H9 (cell line): ENCODE measurements at regions not wholly inside any gene's neighbourhood (a gene's known extent, or its start where the extent isn't known, plus 50 kb on each side); places are given as distances from the start of the nearest gene placed in this dataset.

Experiments
- DNase-seq: peaks from one replicate; pipeline ENCODE4 v3.0.0-alpha.2; 2017
- H2AFZ ChIP-seq: one replicate; pipeline ENCODE4 v1.6.1; 2013; ENCODE audit warnings: mild to moderate bottlenecking, low read length, control low read depth, moderate library complexity
- H2AK5ac ChIP-seq: 2 replicates; pipeline ENCODE4 v1.6.1; 2013; ENCODE audit warnings: low read length, control low read depth, mixed read lengths; ENCODE audit not compliant: insufficient read length
- H2BK120ac ChIP-seq: one replicate; pipeline ENCODE4 v1.6.1; 2013; ENCODE audit warnings: low read depth, mild to moderate bottlenecking, low read length, control low read depth, inconsistent platforms; ENCODE audit not compliant: poor library complexity, severe bottlenecking
- H2BK12ac ChIP-seq: 2 replicates; pipeline ENCODE4 v1.6.1; 2013; ENCODE audit warnings: low read length, control low read depth, mixed read lengths, low read depth; ENCODE audit not compliant: insufficient read length
- H2BK15ac ChIP-seq: 2 replicates; pipeline ENCODE4 v1.6.1; 2013; ENCODE audit warnings: low read depth, low read length, control low read depth
- H2BK20ac ChIP-seq: one replicate; pipeline ENCODE4 v1.6.1; 2013; ENCODE audit warnings: low read depth, mild to moderate bottlenecking, low read length, control low read depth, inconsistent platforms; ENCODE audit not compliant: poor library complexity, severe bottlenecking
- H2BK5ac ChIP-seq: 2 replicates; pipeline ENCODE4 v1.6.1; 2013; ENCODE audit warnings: low read length, control low read depth, mixed read lengths; ENCODE audit not compliant: insufficient read length
- H3K14ac ChIP-seq: 2 replicates; pipeline ENCODE4 v1.6.1; 2013; ENCODE audit warnings: low read length, control low read depth; ENCODE audit not compliant: insufficient read depth
- H3K18ac ChIP-seq: 2 replicates; pipeline ENCODE4 v1.6.1; 2013; ENCODE audit warnings: low read depth, mild to moderate bottlenecking, mixed read lengths, low read length, control low read depth; ENCODE audit not compliant: insufficient read length
- H3K23ac ChIP-seq: 2 replicates; pipeline ENCODE4 v1.6.1; 2013; ENCODE audit warnings: low read length, control low read depth, mixed read lengths, low read depth; ENCODE audit not compliant: insufficient read length
- H3K23me2 ChIP-seq: 2 replicates; pipeline ENCODE4 v1.6.1; 2013; ENCODE audit warnings: low read depth, mild to moderate bottlenecking, mixed read lengths, low read length, control low read depth; ENCODE audit not compliant: insufficient read length, poor library complexity, severe bottlenecking
- H3K27ac ChIP-seq: 2 replicates; pipeline ENCODE4 v1.5.1; 2013; ENCODE audit warnings: low read length, control low read depth, mixed read lengths, low read depth; ENCODE audit not compliant: insufficient read length
- H3K27me3 ChIP-seq: 2 replicates; pipeline ENCODE4 v1.6.1; 2013; ENCODE audit warnings: low read length, control low read depth, inconsistent platforms; ENCODE audit not compliant: insufficient read depth
- H3K4ac ChIP-seq: 2 replicates; pipeline ENCODE4 v1.6.1; 2013; ENCODE audit warnings: low read depth, mild to moderate bottlenecking, control low read depth, inconsistent platforms, low read length, moderate library complexity
- H3K4me1 ChIP-seq: 2 replicates; pipeline ENCODE4 v1.6.1; 2013; ENCODE audit warnings: low read length, control low read depth, inconsistent platforms; ENCODE audit not compliant: insufficient read depth
- H3K4me2 ChIP-seq: 2 replicates; pipeline ENCODE4 v1.6.1; 2013; ENCODE audit warnings: low read length, control low read depth, mixed read lengths; ENCODE audit not compliant: insufficient read length, insufficient read depth
- H3K56ac ChIP-seq: 2 replicates; pipeline ENCODE4 v1.6.1; 2013; ENCODE audit warnings: low read depth, mild to moderate bottlenecking, mixed read lengths, low read length, control low read depth; ENCODE audit not compliant: insufficient read length
- H3K79me1 ChIP-seq: 2 replicates; pipeline ENCODE4 v1.6.1; 2013; ENCODE audit warnings: low read depth, mild to moderate bottlenecking, moderate library complexity, low read length, control low read depth, inconsistent platforms; ENCODE audit not compliant: insufficient read depth, poor library complexity, severe bottlenecking
- H3K79me2 ChIP-seq: 2 replicates; pipeline ENCODE4 v1.6.1; 2013; ENCODE audit warnings: low read length, control low read depth, inconsistent platforms; ENCODE audit not compliant: insufficient read depth
- H3K9ac ChIP-seq: 2 replicates; pipeline ENCODE4 v1.6.1; 2013; ENCODE audit warnings: low read length, control low read depth, mixed read lengths; ENCODE audit not compliant: insufficient read length; ENCODE audit errors: extremely low read depth
- H3K9me3 ChIP-seq: one replicate; pipeline ENCODE4 v1.6.1; 2013; ENCODE audit warnings: low read depth, low read length, inconsistent platforms; ENCODE audit not compliant: control insufficient read depth
- H3T11ph ChIP-seq: one replicate; pipeline ENCODE4 v1.6.1; 2013; ENCODE audit warnings: mild to moderate bottlenecking, low read length, control low read depth, inconsistent platforms
- H4K20me1 ChIP-seq: one replicate; pipeline ENCODE4 v1.6.1; 2013; ENCODE audit not compliant: control insufficient read depth, insufficient read length, insufficient read depth
- H4K5ac ChIP-seq: 2 replicates; pipeline ENCODE4 v1.6.1; 2013; ENCODE audit warnings: low read depth, mild to moderate bottlenecking, mixed read lengths, low read length, control low read depth; ENCODE audit not compliant: insufficient read length
- H4K8ac ChIP-seq: replicated peaks from 2 replicates; pipeline ENCODE4 v1.6.1; 2013; ENCODE audit warnings: low read length, control low read depth, mixed read lengths, low read depth; ENCODE audit not compliant: insufficient read length
- H4K91ac ChIP-seq: 2 replicates; pipeline ENCODE4 v1.6.1; 2013; ENCODE audit warnings: low read depth, mild to moderate bottlenecking, moderate library complexity, mixed read lengths, low read length, control low read depth; ENCODE audit not compliant: insufficient read length
- H3K27ac Mint-ChIP-seq, 3 experiments: 2 replicates in 2 of 3; 3 replicates in 1 of 3; pipeline ENCODE4 v1.8.0; 2020 to 2021; ENCODE audit warnings: mixed read lengths in 3 of 3, mild to moderate bottlenecking in 1 of 3, moderate library complexity in 1 of 3
- H3K27me3 Mint-ChIP-seq: 2 replicates; pipeline ENCODE4 v1.8.0; 2021; ENCODE audit warnings: low read depth, mild to moderate bottlenecking, moderate library complexity, mixed read lengths
- H3K36me3 Mint-ChIP-seq, 3 experiments: 2 replicates in 2 of 3; 3 replicates in 1 of 3; pipeline ENCODE4 v1.8.0; 2020 to 2021; ENCODE audit warnings: low read depth in 3 of 3, mixed read lengths in 3 of 3; ENCODE audit not compliant: insufficient read depth in 1 of 3
- H3K4me1 Mint-ChIP-seq, 2 experiments: 2 replicates each; pipeline ENCODE4 v1.8.0; 2020; ENCODE audit warnings: mixed read lengths in 2 of 2
- H3K4me3 Mint-ChIP-seq, 2 experiments: 2 replicates in 1 of 2; 3 replicates in 1 of 2; pipeline ENCODE4 v1.8.0; 2020 to 2021; ENCODE audit warnings: mild to moderate bottlenecking in 2 of 2, mixed read lengths in 2 of 2, moderate library complexity in 1 of 2
- H3K9me3 Mint-ChIP-seq, 2 experiments: 2 replicates in 1 of 2; 3 replicates in 1 of 2; pipeline ENCODE4 v1.8.0; 2020; ENCODE audit warnings: mild to moderate bottlenecking in 2 of 2, mixed read lengths in 2 of 2, moderate library complexity in 1 of 2
- TF ChIP-seq, protein P1 (sequence below): fragments of 200-600 bp; sonication (generic); conservative IDR thresholded peaks from 3 replicates; pipeline ENCODE4 v1.8.0; 2021; ENCODE audit warnings: antibody characterized with exemption, mild to moderate bottlenecking

GRCh38 chr12:74770552-74770951 is 232.9 kb downstream of the ATXN7L3B start:
- Histone ChIP-seq H3K23me2 (no peaks in the 10 kb centered on the region), H3K18ac (no peak overlapping the region), H3K9ac (no peak overlapping the region), H2BK12ac (no peak overlapping the region), H2BK20ac (no peak overlapping the region), H4K20me1 (no peaks in the 10 kb centered on the region), H2BK15ac (no peak overlapping the region), H3K56ac (no peak overlapping the region), H3K9me3 (no peaks in the 10 kb centered on the region), H3K4me2 (no peak overlapping the region), H3K4me1 (no peaks in the 10 kb centered on the region), H2BK5ac (no peak overlapping the region), H2BK120ac (no peak overlapping the region), H3K27ac (no peak overlapping the region), H2AFZ (no peak overlapping the region), H3K27me3 (no peaks in the 10 kb centered on the region), H3K4ac (no peak overlapping the region), H3K79me2 (no peaks in the 10 kb centered on the region), H3T11ph (no peak overlapping the region), H2AK5ac (no peak overlapping the region), H3K23ac (no peak overlapping the region), H4K91ac (no peak overlapping the region), H3K14ac (no peak overlapping the region), H4K8ac (no peak overlapping the region), H4K5ac (no peak overlapping the region), H3K79me1 (no peaks in the 10 kb centered on the region)
- TF ChIP-seq, protein P1, sequence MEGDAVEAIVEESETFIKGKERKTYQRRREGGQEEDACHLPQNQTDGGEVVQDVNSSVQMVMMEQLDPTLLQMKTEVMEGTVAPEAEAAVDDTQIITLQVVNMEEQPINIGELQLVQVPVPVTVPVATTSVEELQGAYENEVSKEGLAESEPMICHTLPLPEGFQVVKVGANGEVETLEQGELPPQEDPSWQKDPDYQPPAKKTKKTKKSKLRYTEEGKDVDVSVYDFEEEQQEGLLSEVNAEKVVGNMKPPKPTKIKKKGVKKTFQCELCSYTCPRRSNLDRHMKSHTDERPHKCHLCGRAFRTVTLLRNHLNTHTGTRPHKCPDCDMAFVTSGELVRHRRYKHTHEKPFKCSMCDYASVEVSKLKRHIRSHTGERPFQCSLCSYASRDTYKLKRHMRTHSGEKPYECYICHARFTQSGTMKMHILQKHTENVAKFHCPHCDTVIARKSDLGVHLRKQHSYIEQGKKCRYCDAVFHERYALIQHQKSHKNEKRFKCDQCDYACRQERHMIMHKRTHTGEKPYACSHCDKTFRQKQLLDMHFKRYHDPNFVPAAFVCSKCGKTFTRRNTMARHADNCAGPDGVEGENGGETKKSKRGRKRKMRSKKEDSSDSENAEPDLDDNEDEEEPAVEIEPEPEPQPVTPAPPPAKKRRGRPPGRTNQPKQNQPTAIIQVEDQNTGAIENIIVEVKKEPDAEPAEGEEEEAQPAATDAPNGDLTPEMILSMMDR, result no peak
- no peaks in the 10 kb centered on the region for H3K36me3 Mint-ChIP-seq
- no peaks in the 10 kb centered on the region for H3K9me3 Mint-ChIP-seq
- no peak for DNase-seq
- no peaks in the 10 kb centered on the region for H3K27me3 Mint-ChIP-seq
- no peak overlapping the region for H3K27ac Mint-ChIP-seq
- H3K4me1 Mint-ChIP-seq, result no peaks in the 10 kb centered on the region
- H3K4me3 Mint-ChIP-seq, result no peak overlapping the region
